ENCODE measurements at regions not wholly inside any gene's neighbourhood (a gene's known extent, or its start where the extent isn't known, plus 50 kb on each side); places are given as distances from the start of the nearest gene placed in this dataset.

- BruUV-seq (replicated peaks) = no TSS peak
- ATAC-seq (no peak), DNase-seq (ENCODE audit: low spot score) (no peak), FAIRE-seq (no peak)
- no peak overlapping the region for H3K27ac ChIP-seq (ENCODE audit: extremely low read length, insufficient read depth, low read length)
- in situ Hi-C loops (cut with HindIII; ENCODE audit: extremely low pct_ligation_motif_present, low pct_unique_long_range_greater_than_20kb) = no loop called here
- H3K79me2 ChIP-seq (ENCODE audit: insufficient read depth, low read length) = no peaks in the 10 kb centered on the region
- ChIA-PET CTCF (ENCODE audit: low intra/inter-chr PET ratio, low total read pairs) (no interaction called here), POLR2A (no interaction called here)
- H3K27me3 ChIP-seq (ENCODE audit: control insufficient read depth in 1 of 2, insufficient read depth in 2 of 2, low read length in 2 of 2) = no peaks in the 10 kb centered on the region
- 2% methylated on average over 2 of the region's 2 CpGs for WGBS (ENCODE audit: low lambda C conversion rate)
- H3K9me3 ChIP-seq (ENCODE audit: low read length) = peaks cover 78% of the 10 kb centered on the region
- no peaks in the 10 kb centered on the region for H3K4me1 ChIP-seq (ENCODE audit: insufficient read depth, low read length)
- H3K9ac ChIP-seq (ENCODE audit: insufficient read depth, low read depth, low read length) = no peak overlapping the region
- no peaks in the 10 kb centered on the region for H4K20me1 ChIP-seq (ENCODE audit: insufficient read depth, low read length)
- no peak overlapping the region for H3K4me3 ChIP-seq (replicated peaks in 1 of 3; ENCODE audit: insufficient read depth in 1 of 3, low read depth in 2 of 3, low read length in 3 of 3)
- no peak for TF ChIP-seq RNF219 (CRISPR knock-in tag; IDR thresholded peaks at IDR 0.05)
- peak; percentile 58; the same call in 1 of the 2 replicates for TF ChIP-seq PCBP1 (IDR thresholded peaks at IDR 0.05; ENCODE audit: borderline replicate concordance, low read depth, low read length)
- no peak for TF ChIP-seq NCOR1 (IDR thresholded peaks at IDR 0.05; ENCODE audit: borderline replicate concordance, low read length)
- no peak for TF ChIP-seq ZFY (CRISPR knock-in tag; IDR thresholded peaks at IDR 0.05)
- peak; percentile 91 for TF ChIP-seq SRSF9 (IDR thresholded peaks at IDR 0.05; ENCODE audit: borderline replicate concordance, insufficient read depth, low read depth, low read length, poor library complexity, severe bottlenecking)
- no peaks in the 10 kb centered on the region for H3K36me3 ChIP-seq (replicated peaks in 1 of 2; ENCODE audit: control insufficient read depth in 1 of 2, insufficient read depth in 2 of 2, low read length in 2 of 2)
- H2AFZ ChIP-seq (ENCODE audit: low read length) = no peak overlapping the region
- no peak overlapping the region for H3K4me2 ChIP-seq (ENCODE audit: low read depth, low read length)
- intact Hi-C loops (cut with micrococcal nuclease; ENCODE audit: unreplicated experiment) = no loop called here
Measured at GRCh38 chr10:20405050-20405449, 492.1 kb downstream of the NEBL start.

DNA sequence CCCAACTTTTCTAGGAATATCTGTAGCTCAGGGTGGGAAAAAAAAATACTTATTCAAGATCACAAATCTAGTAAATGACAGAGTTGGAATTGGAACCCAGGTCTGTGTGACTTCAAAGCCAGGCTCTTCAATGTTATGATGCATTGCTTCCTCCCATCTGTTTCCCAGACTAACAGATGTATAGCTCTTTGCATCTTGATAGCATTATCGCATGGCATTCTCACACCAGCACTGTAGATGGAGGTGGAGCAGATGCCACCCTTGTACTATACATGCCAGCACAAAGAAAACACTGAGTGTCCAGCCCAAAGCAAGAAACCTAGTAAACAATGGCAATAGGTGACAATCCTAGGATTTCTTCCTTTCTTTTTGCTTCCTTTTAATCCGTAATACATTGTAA is 497.3 kb downstream of the NEBL start:
- FAIRE-seq (no peak), DNase-seq (ENCODE audit: low spot score) (no peak), ATAC-seq (no peak)
- ChIA-PET POLR2A (no interaction called here), CTCF (ENCODE audit: low intra/inter-chr PET ratio, low total read pairs) (no interaction called here)
- Histone ChIP-seq H4K20me1 (ENCODE audit: insufficient read depth, low read length) (no peaks in the 10 kb centered on the region), H3K9ac (ENCODE audit: insufficient read depth, low read depth, low read length) (no peak overlapping the region), H3K36me3 (replicated peaks in 1 of 2; ENCODE audit: control insufficient read depth in 1 of 2, insufficient read depth in 2 of 2, low read length in 2 of 2) (no peaks in the 10 kb centered on the region), H3K27ac (ENCODE audit: extremely low read length, insufficient read depth, low read length) (no peak overlapping the region), H3K4me1 (ENCODE audit: insufficient read depth, low read length) (no peaks in the 10 kb centered on the region), H3K9me3 (ENCODE audit: low read length) (peaks cover 68% of the 10 kb centered on the region), H3K79me2 (ENCODE audit: insufficient read depth, low read length) (no peaks in the 10 kb centered on the region), H3K4me2 (ENCODE audit: low read depth, low read length) (no peak overlapping the region), H2AFZ (ENCODE audit: low read length) (no peak overlapping the region), H3K4me3 (replicated peaks in 1 of 3; ENCODE audit: insufficient read depth in 1 of 3, low read depth in 2 of 3, low read length in 3 of 3) (no peak overlapping the region), H3K27me3 (ENCODE audit: control insufficient read depth in 1 of 2, insufficient read depth in 2 of 2, low read length in 2 of 2) (no peaks in the 10 kb centered on the region)
- in situ Hi-C loops (cut with HindIII; ENCODE audit: extremely low pct_ligation_motif_present, low pct_unique_long_range_greater_than_20kb) = no loop called here
- 4% methylated on average over 2 of the region's 2 CpGs for WGBS (ENCODE audit: low lambda C conversion rate)
- BruUV-seq (replicated peaks) = no TSS peak
- intact Hi-C loops (cut with micrococcal nuclease; ENCODE audit: unreplicated experiment) = no loop called here
- TF ChIP-seq, protein P1, sequence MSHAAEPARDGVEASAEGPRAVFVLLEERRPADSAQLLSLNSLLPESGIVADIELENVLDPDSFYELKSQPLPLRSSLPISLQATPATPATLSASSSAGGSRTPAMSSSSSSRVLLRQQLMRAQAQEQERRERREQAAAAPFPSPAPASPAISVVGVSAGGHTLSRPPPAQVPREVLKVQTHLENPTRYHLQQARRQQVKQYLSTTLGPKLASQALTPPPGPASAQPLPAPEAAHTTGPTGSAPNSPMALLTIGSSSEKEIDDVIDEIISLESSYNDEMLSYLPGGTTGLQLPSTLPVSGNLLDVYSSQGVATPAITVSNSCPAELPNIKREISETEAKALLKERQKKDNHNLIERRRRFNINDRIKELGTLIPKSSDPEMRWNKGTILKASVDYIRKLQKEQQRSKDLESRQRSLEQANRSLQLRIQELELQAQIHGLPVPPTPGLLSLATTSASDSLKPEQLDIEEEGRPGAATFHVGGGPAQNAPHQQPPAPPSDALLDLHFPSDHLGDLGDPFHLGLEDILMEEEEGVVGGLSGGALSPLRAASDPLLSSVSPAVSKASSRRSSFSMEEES (CRISPR knock-in tag; IDR thresholded peaks at IDR 0.05) = no peak
- TF ChIP-seq ZNF883 (CRISPR knock-in tag; IDR thresholded peaks at IDR 0.05; ENCODE audit: not compliant biosample characterization) (no peak), TAF15 (IDR thresholded peaks at IDR 0.05; ENCODE audit: low read depth, low read length, poor library complexity, severe bottlenecking) (no peak)

All from HepG2 (cell line).